AG08396 (cell line): ENCODE measurements at regions not wholly inside any gene's neighbourhood (a gene's known extent, or its start where the extent isn't known, plus 50 kb on each side); places are given as distances from the start of the nearest gene placed in this dataset.

Source experiments
- DNase-seq: peaks from one replicate; pipeline ENCODE4 v3.0.0; 2012; ENCODE audit warnings: low spot score, mixed read lengths

- DNase-seq, result no peak
These were observed 278.6 kb upstream of the RORB start for GRCh38 chr9:74218385-74219063.

GRCh38 chr9:74220327-74220726, 276.8 kb upstream of the RORB start:
- DNase-seq, result no peak

GRCh38 chr9:74236857-74237256, 260.3 kb upstream of the RORB start:
- no peak for DNase-seq

- no peak for DNase-seq
These were observed 251.2 kb upstream of the RORB start for GRCh38 chr9:74245866-74246497.

- DNase-seq, result no peak
These were observed 241.6 kb upstream of the RORB start for GRCh38 chr9:74255489-74255984.

GRCh38 chr9:74275872-74276508, 221.1 kb upstream of the RORB start:
- DNase-seq, result no peak

- DNase-seq, result no peak
These were observed 219.6 kb upstream of the RORB start for GRCh38 chr9:74277532-74277931.

- no peak for DNase-seq
These were observed 215.5 kb upstream of the RORB start for GRCh38 chr9:74281674-74282073.

- no peak for DNase-seq
These were observed 214.4 kb upstream of the RORB start for GRCh38 chr9:74282526-74283253.

GRCh38 chr9:74284581-74285450, 212.3 kb upstream of the RORB start:
- no peak for DNase-seq

GRCh38 chr9:74293479-74293878, 203.7 kb upstream of the RORB start:
- no peak for DNase-seq

- DNase-seq, result no peak
These were observed 193.2 kb upstream of the RORB start for GRCh38 chr9:74303945-74304344.

- DNase-seq, result no peak
These were observed 192.5 kb upstream of the RORB start for GRCh38 chr9:74304598-74304997.

GRCh38 chr9:74309654-74310053, 187.5 kb upstream of the RORB start:
- DNase-seq, result no peak

- DNase-seq, result no peak
These were observed 179.9 kb upstream of the RORB start for GRCh38 chr9:74317235-74317634.

GRCh38 chr9:74321396-74321795, 175.7 kb upstream of the RORB start:
- no peak for DNase-seq

GRCh38 chr9:74322661-74323314, 174.3 kb upstream of the RORB start:
- no peak for DNase-seq

GRCh38 chr9:74330487-74331214, 166.5 kb upstream of the RORB start:
- DNase-seq, result no peak

GRCh38 chr9:74331607-74332006, 165.5 kb upstream of the RORB start:
- DNase-seq, result no peak

GRCh38 chr9:74333384-74334032, 163.6 kb upstream of the RORB start:
- DNase-seq, result no peak
